Upper lobe of left lung (tissue), 6 donors: ENCODE measurements at regions not wholly inside any gene's neighbourhood (a gene's known extent, or its start where the extent isn't known, plus 50 kb on each side); places are given as distances from the start of the nearest gene placed in this dataset.
A peak's percentile ranks its signal among the peaks of the same experiment; 100 is the strongest.

Experiments used
- ATAC-seq, 2 donors: fragments of 200-7000 bp; cut with Tn5 transposase; one replicate each; pipeline ENCODE4 v1.9.1; 2022; ENCODE audit warnings: mild to moderate bottlenecking in 2 of 2, moderate library complexity in 2 of 2; ENCODE audit not compliant: low FRiP score in 2 of 2
- DNase-seq, 2 donors: peaks; one replicate each; pipeline ENCODE4 v3.0.0-alpha.2; 2019 to 2020
- H3K27ac ChIP-seq, 4 donors: fragments of 200-600 bp; sonication (generic); one replicate each; pipeline ENCODE4 v1.5.1; 2016 to 2019
- H3K27me3 ChIP-seq, 4 donors: fragments of 200-600 bp; sonication (generic); one replicate each; pipeline ENCODE4 v1.5.1; 2017 to 2019
- H3K36me3 ChIP-seq, 4 donors: fragments of 200-600 bp; sonication (generic); one replicate each; pipeline ENCODE4 v1.5.1; 2016 to 2019
- H3K4me1 ChIP-seq, 4 donors: fragments of 200-600 bp; sonication (generic); one replicate each; pipeline ENCODE4 v1.5.1; 2018 to 2019
- H3K4me3 ChIP-seq, 4 donors: fragments of 200-600 bp; sonication (generic); one replicate each; pipeline ENCODE4 v1.5.1; 2017 to 2019; ENCODE audit warnings: mild to moderate bottlenecking in 2 of 4, moderate library complexity in 1 of 4
- H3K9me3 ChIP-seq, 4 donors: fragments of 200-600 bp; sonication (generic); one replicate each; pipeline ENCODE4 v1.5.1; 2018 to 2019
- EP300 ChIP-seq, 4 donors: sonication (generic); formaldehyde crosslinking; IDR thresholded peaks; one replicate each; pipeline ENCODE4 v1.5.1; 2017; ENCODE audit warnings: antibody characterized with exemption in 4 of 4, control low read depth in 2 of 4
- POLR2A ChIP-seq, 4 donors: fragments of 450-650 bp; IDR thresholded peaks; one replicate each; pipeline ENCODE4 v1.5.1; 2016 to 2017; ENCODE audit warnings: antibody characterized with exemption in 4 of 4, mild to moderate bottlenecking in 2 of 4
- POLR2AphosphoS5 ChIP-seq, 2 donors: sonication (generic); formaldehyde crosslinking; IDR thresholded peaks; one replicate each; pipeline ENCODE4 v1.5.1; 2017; ENCODE audit warnings: antibody characterized with exemption in 2 of 2
- WGBS, 2 donors: methylation state at CpG; one replicate each; pipeline ENCODE4 v1.1.5; 2017 to 2018; 5-methylcytosine and 5-hydroxymethylcytosine counted together
- TF ChIP-seq, protein P1 (sequence below), 6 experiments: fragments of 450-650 bp in 4 of 6; fragments of 200-600 bp in 2 of 6; sonication (generic) in 2 of 6; IDR thresholded peaks; one replicate each; pipeline ENCODE4 v1.5.1; 2016 to 2019; ENCODE audit warnings: antibody characterized with exemption in 6 of 6
- donor health status: DM: no; HTN: no; CAD: no; lungs with moderate emphysema.
- donor health status: DM: no; HTN: yes; CAD: no; lungs with severe emphysema.

DNA sequence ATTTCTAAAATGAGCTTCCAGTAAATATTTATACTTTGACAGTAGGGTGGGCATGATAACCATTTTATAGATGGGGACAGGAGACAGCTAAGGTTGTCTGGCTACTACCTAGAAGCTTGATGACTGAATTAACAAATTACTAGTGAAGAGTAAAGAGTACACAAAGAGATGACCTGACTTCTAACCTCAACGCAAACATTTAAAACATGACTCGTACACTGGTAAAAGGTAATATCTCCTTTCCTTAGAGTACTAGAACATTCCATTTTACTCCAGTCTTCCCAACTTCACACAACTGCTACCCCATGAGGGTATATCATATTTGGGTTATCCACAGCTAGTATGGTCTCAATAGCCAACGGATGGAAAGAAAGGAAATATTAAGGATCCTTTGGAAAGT is 258.9 kb downstream of the FOXO1 start:
- no peaks in the 10 kb centered on the region for H3K36me3 ChIP-seq
- no peak overlapping the region for H3K4me3 ChIP-seq
- DNase-seq (no peak), ATAC-seq (no peak)
- H3K27ac ChIP-seq: peak overlapping the region in 2 of 4 donors; percentile 55 to 57
- no peaks in the 10 kb centered on the region for H3K27me3 ChIP-seq
- H3K9me3 ChIP-seq: peaks cover 0 to 6% (median 0%) of the 10 kb centered on the region in 4 donors
- peaks cover 11 to 29% (median 12%) of the 10 kb centered on the region in 4 donors for H3K4me1 ChIP-seq
- WGBS, 2 donors: 95 to 97% methylated on average over 3 of the region's 3 CpGs
- TF ChIP-seq, protein P1, sequence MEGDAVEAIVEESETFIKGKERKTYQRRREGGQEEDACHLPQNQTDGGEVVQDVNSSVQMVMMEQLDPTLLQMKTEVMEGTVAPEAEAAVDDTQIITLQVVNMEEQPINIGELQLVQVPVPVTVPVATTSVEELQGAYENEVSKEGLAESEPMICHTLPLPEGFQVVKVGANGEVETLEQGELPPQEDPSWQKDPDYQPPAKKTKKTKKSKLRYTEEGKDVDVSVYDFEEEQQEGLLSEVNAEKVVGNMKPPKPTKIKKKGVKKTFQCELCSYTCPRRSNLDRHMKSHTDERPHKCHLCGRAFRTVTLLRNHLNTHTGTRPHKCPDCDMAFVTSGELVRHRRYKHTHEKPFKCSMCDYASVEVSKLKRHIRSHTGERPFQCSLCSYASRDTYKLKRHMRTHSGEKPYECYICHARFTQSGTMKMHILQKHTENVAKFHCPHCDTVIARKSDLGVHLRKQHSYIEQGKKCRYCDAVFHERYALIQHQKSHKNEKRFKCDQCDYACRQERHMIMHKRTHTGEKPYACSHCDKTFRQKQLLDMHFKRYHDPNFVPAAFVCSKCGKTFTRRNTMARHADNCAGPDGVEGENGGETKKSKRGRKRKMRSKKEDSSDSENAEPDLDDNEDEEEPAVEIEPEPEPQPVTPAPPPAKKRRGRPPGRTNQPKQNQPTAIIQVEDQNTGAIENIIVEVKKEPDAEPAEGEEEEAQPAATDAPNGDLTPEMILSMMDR (IDR thresholded peaks at IDR 0.05): no peak
- TF ChIP-seq POLR2A (IDR thresholded peaks at IDR 0.05) (no peak), POLR2AphosphoS5 (IDR thresholded peaks at IDR 0.05) (no peak), EP300 (IDR thresholded peaks at IDR 0.05) (no peak)

DNA sequence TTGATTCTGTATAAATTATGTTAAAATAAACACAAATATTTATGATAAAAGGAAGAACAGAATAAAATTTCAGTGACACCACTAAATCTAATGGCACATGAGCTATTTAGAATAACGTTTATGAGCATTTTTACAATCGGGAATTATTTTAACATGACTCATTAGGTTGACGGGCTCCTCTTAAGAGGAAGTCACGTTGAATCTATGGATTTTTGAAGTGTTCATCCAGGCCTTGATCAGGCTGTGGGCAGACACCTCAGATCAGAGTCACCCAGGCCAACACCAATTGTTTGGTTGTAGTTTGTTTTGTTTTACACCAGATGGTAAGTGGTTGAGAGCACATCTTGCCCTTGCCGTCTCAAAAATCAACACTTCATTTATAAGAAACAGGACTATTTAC is 257.8 kb downstream of the FOXO1 start:
- Histone ChIP-seq H3K36me3 (no peaks in the 10 kb centered on the region), H3K4me1 (peaks cover under 1 to 19% (median 1%) of the 10 kb centered on the region in 4 donors), H3K9me3 (peaks cover 0 to 6% (median 0%) of the 10 kb centered on the region in 4 donors), H3K4me3 (no peak overlapping the region), H3K27ac (peak overlapping the region in 1 of 4 donors; percentile 50), H3K27me3 (no peaks in the 10 kb centered on the region)
- ATAC-seq (no peak), DNase-seq (no peak)
- WGBS, 2 donors: 77 to 83% methylated on average over 5 of the region's 5 CpGs
- TF ChIP-seq POLR2AphosphoS5 (IDR thresholded peaks at IDR 0.05) (no peak), EP300 (IDR thresholded peaks at IDR 0.05) (no peak), POLR2A (IDR thresholded peaks at IDR 0.05) (no peak)
- TF ChIP-seq, protein P1 (IDR thresholded peaks at IDR 0.05): no peak

DNA sequence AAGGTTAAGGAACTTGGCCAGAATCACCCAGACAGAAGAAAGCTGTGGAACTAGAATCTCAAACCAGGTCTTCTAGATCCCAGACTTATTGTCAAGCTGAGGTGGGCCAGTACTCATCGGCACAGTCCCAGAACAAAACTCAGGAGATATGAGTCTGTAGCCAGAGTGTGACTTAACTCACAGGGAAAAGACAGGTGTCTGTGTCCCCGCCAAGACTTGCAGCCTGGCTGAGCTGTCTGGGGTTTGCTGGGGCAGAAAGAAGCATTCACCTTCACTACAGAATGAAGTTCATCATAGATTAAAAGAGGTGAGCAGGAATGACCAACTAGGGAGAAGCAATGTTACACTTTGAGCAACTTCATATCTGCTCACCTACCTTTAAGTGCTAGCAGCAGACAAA is 257.2 kb downstream of the FOXO1 start:
- peaks cover 0 to 12% (median 0%) of the 10 kb centered on the region in 4 donors for H3K4me1 ChIP-seq
- no peaks in the 10 kb centered on the region for H3K36me3 ChIP-seq
- peaks cover 0 to 6% (median 0%) of the 10 kb centered on the region in 4 donors for H3K9me3 ChIP-seq
- WGBS, 2 donors: 96% methylated on average over 2 of the region's 2 CpGs; no CpG with 5 or more reads in 1 of the 2 donors
- H3K4me3 ChIP-seq: no peak overlapping the region
- no peak for TF ChIP-seq POLR2AphosphoS5 (IDR thresholded peaks at IDR 0.05)
- TF ChIP-seq, protein P1 (IDR thresholded peaks at IDR 0.05): no peak
- TF ChIP-seq EP300 (IDR thresholded peaks at IDR 0.05): no peak
- TF ChIP-seq POLR2A (IDR thresholded peaks at IDR 0.05): no peak
- DNase-seq: no peak
- no peak for ATAC-seq
- peak overlapping the region in 3 of 4 donors; percentile 40 to 52 (median 50) for H3K27ac ChIP-seq
- no peaks in the 10 kb centered on the region for H3K27me3 ChIP-seq

DNA sequence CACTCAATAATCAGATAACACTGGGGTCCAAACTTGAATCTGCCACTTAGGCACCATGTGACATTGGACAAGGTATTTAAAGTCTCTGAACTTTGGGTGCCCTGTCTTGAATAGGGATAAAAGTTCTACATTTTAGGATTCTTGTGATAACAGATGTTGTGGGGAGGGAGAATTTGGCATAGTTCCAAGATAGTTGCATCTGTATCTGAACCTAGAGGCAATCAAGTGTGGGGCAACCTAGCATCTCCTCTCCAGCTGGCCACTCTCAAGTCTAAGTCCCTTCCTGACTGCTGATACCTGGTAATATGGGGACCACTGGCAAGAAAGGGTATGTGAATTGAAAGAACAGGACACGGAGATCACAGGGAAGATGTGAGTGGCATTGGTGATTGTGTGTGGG is 256.1 kb downstream of the FOXO1 start:
- H3K27me3 ChIP-seq: no peaks in the 10 kb centered on the region
- WGBS, 2 donors: 88 to 100% methylated on average over 1 of the region's 1 CpG
- ATAC-seq: peak in 1 of 2 donors; percentile 5
- peaks cover 0 to 6% (median 0%) of the 10 kb centered on the region in 4 donors for H3K9me3 ChIP-seq
- peak overlapping the region; percentile 19 to 50 (median 48) for H3K27ac ChIP-seq
- no peak for DNase-seq
- H3K36me3 ChIP-seq: no peaks in the 10 kb centered on the region
- H3K4me1 ChIP-seq: peaks cover 0 to 8% (median 0%) of the 10 kb centered on the region in 4 donors
- no peak overlapping the region for H3K4me3 ChIP-seq
- TF ChIP-seq POLR2A (IDR thresholded peaks at IDR 0.05): no peak
- TF ChIP-seq POLR2AphosphoS5 (IDR thresholded peaks at IDR 0.05): no peak
- TF ChIP-seq, protein P1 (IDR thresholded peaks at IDR 0.05): no peak

DNA sequence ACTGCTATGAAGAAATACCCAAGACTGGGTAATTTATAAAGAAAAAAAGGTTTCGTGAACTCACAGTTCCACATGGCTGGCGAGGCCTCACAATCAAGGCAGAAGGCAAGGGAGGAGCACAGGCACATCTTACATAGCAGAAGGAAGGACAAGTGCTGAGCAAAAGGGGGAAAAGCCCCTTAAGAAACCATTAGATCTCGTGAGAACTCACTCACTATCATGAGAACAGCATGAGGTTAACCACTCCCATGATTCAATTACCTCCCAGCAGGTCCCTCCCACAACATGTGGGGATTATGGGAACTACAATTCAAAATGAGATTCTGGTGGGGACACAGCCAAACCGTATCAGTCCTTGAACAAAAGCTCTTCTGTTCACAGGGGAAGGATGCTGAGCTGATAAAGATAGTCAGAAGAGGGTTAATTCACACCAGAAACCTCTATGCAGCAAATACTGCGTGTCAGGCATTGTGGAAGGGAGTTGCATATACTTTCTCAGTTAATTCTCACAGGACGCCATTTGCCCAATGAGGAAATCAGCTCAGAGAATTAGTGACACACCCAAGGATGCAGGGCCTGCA is 246.2 kb downstream of the FOXO1 start:
- 85 to 86% methylated on average over 6 of the region's 6 CpGs for WGBS, 2 donors

More for the DNA sequence above, 246.2 kb downstream of the FOXO1 start:
- H3K36me3 ChIP-seq: no peaks in the 10 kb centered on the region
- ATAC-seq (no peak), DNase-seq (no peak)
- TF ChIP-seq EP300 (IDR thresholded peaks at IDR 0.05): no peak
- TF ChIP-seq, protein P1 (IDR thresholded peaks at IDR 0.05): no peak
- TF ChIP-seq POLR2A (IDR thresholded peaks at IDR 0.05): no peak
- no peak for TF ChIP-seq POLR2AphosphoS5 (IDR thresholded peaks at IDR 0.05)
- H3K4me3 ChIP-seq: no peak overlapping the region
- no peaks in the 10 kb centered on the region for H3K27me3 ChIP-seq
- H3K9me3 ChIP-seq: no peaks in the 10 kb centered on the region
- H3K4me1 ChIP-seq: no peaks in the 10 kb centered on the region
- no peak overlapping the region for H3K27ac ChIP-seq
